Vagina (tissue), 2 donors: ENCODE measurements at regions not wholly inside any gene's neighbourhood (a gene's known extent, or its start where the extent isn't known, plus 50 kb on each side); places are given as distances from the start of the nearest gene placed in this dataset.

Experiments
- POLR2A ChIP-seq, 2 donors: fragments of 450-650 bp; IDR thresholded peaks; one replicate each; pipeline ENCODE4 v1.6.1; 2017; ENCODE audit warnings: antibody characterized with exemption in 2 of 2, mild to moderate bottlenecking in 2 of 2, moderate library complexity in 2 of 2
- TF ChIP-seq, protein P1 (sequence below), 3 experiments: fragments of 450-650 bp in 2 of 3; fragments of 200-600 bp in 1 of 3; sonication (generic) in 1 of 3; IDR thresholded peaks; one replicate each; pipeline ENCODE4 v1.5.1; 2017 to 2019; ENCODE audit warnings: antibody characterized with exemption in 3 of 3, mild to moderate bottlenecking in 2 of 3, moderate library complexity in 2 of 3

DNA sequence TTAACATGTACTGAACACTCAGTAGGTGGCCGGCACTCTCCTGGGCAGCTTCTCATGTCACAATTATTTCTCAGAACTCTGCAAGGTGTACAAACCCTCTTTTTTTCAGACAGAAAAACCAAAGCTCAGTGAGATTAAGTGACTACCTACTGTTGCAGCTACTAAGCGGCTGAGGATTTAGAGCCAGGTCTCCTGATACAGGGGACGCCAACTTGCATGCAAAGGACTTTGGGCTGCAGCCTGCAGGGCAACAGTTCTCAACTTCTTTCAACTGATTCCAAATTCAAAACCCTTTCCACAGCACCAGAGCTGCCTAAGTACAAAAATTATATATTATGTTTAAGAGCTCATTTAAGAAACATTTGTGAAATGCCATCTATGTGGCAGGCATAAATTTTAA lies 177.6 kb downstream of the SUCLG1 start:
- TF ChIP-seq, protein P1, sequence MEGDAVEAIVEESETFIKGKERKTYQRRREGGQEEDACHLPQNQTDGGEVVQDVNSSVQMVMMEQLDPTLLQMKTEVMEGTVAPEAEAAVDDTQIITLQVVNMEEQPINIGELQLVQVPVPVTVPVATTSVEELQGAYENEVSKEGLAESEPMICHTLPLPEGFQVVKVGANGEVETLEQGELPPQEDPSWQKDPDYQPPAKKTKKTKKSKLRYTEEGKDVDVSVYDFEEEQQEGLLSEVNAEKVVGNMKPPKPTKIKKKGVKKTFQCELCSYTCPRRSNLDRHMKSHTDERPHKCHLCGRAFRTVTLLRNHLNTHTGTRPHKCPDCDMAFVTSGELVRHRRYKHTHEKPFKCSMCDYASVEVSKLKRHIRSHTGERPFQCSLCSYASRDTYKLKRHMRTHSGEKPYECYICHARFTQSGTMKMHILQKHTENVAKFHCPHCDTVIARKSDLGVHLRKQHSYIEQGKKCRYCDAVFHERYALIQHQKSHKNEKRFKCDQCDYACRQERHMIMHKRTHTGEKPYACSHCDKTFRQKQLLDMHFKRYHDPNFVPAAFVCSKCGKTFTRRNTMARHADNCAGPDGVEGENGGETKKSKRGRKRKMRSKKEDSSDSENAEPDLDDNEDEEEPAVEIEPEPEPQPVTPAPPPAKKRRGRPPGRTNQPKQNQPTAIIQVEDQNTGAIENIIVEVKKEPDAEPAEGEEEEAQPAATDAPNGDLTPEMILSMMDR (IDR thresholded peaks at IDR 0.05), result no peak
- no peak for TF ChIP-seq POLR2A (IDR thresholded peaks at IDR 0.05)
